ENCODE measurements at regions not wholly inside any gene's neighbourhood (a gene's known extent, or its start where the extent isn't known, plus 50 kb on each side); places are given as distances from the start of the nearest gene placed in this dataset.

GRCh38 chr2:180716186-180717180, 263.9 kb upstream of the UBE2E3 start:
- TF ChIP-seq, protein P1, sequence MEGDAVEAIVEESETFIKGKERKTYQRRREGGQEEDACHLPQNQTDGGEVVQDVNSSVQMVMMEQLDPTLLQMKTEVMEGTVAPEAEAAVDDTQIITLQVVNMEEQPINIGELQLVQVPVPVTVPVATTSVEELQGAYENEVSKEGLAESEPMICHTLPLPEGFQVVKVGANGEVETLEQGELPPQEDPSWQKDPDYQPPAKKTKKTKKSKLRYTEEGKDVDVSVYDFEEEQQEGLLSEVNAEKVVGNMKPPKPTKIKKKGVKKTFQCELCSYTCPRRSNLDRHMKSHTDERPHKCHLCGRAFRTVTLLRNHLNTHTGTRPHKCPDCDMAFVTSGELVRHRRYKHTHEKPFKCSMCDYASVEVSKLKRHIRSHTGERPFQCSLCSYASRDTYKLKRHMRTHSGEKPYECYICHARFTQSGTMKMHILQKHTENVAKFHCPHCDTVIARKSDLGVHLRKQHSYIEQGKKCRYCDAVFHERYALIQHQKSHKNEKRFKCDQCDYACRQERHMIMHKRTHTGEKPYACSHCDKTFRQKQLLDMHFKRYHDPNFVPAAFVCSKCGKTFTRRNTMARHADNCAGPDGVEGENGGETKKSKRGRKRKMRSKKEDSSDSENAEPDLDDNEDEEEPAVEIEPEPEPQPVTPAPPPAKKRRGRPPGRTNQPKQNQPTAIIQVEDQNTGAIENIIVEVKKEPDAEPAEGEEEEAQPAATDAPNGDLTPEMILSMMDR (conservative IDR thresholded peaks at IDR 0.05 in 1 of 2, IDR thresholded peaks at IDR 0.05 in 1 of 2; ENCODE audit: extremely low read depth in 1 of 2, insufficient read depth in 1 of 2, low read depth in 1 of 2, low read length in 2 of 2): no peak
- TF ChIP-seq EZH2 (IDR thresholded peaks at IDR 0.05; ENCODE audit: borderline replicate concordance, low read length): no peak

Data from mammary epithelial cell (primary cell).